ENCODE measurements at regions not wholly inside any gene's neighbourhood (a gene's known extent, or its start where the extent isn't known, plus 50 kb on each side); places are given as distances from the start of the nearest gene placed in this dataset.

DNA sequence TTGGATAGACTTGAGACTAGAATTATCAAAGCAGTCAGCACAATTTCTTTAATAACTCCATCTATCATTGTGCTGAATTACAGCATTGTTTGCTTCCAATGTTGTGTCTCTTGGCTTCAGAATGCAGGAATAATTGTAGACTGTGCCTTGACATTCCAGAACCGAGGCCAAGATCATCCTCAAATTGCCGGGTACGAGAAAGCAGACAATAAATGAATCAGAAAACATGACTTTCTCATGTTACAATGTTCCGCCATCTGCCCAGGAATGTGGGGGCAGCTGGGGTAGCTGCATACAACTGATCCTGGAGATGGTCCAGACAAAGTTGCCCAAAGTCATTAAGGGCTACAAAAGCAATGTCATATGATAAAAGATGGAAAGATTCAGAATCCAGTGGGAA is 206.2 kb upstream of the SGCD start:
- ATAC-seq, result peak; percentile 70
- TF ChIP-seq ZC3H10 (CRISPR knock-in tag; IDR thresholded peaks at IDR 0.05), result no peak
- TF ChIP-seq, protein P1, sequence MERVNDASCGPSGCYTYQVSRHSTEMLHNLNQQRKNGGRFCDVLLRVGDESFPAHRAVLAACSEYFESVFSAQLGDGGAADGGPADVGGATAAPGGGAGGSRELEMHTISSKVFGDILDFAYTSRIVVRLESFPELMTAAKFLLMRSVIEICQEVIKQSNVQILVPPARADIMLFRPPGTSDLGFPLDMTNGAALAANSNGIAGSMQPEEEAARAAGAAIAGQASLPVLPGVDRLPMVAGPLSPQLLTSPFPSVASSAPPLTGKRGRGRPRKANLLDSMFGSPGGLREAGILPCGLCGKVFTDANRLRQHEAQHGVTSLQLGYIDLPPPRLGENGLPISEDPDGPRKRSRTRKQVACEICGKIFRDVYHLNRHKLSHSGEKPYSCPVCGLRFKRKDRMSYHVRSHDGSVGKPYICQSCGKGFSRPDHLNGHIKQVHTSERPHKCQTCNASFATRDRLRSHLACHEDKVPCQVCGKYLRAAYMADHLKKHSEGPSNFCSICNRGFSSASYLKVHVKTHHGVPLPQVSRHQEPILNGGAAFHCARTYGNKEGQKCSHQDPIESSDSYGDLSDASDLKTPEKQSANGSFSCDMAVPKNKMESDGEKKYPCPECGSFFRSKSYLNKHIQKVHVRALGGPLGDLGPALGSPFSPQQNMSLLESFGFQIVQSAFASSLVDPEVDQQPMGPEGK (CRISPR knock-in tag; IDR thresholded peaks at IDR 0.05; ENCODE audit: borderline replicate concordance), result 0 out of 2 replicates have a peak, but pooled peaks have one; percentile 25
- no peak for TF ChIP-seq CSRNP3 (CRISPR knock-in tag; IDR thresholded peaks at IDR 0.05)
- TF ChIP-seq ZNF565 (CRISPR knock-in tag; conservative IDR thresholded peaks at IDR 0.05; ENCODE audit: low read depth), result no peak
- peak; percentile 91 for TF ChIP-seq ISL1 (CRISPR knock-in tag; IDR thresholded peaks at IDR 0.05)
- TF ChIP-seq BACH2 (CRISPR knock-in tag; IDR thresholded peaks at IDR 0.05; ENCODE audit: borderline replicate concordance), result no peak
- TF ChIP-seq ZFP3 (CRISPR knock-in tag; IDR thresholded peaks at IDR 0.05), result no peak
- TF ChIP-seq TCF4 (CRISPR knock-in tag; IDR thresholded peaks at IDR 0.05; ENCODE audit: borderline replicate concordance), result no peak
- no peak for TF ChIP-seq CREB5 (CRISPR knock-in tag; IDR thresholded peaks at IDR 0.05; ENCODE audit: low read depth)
- TF ChIP-seq ZFP30 (CRISPR knock-in tag; IDR thresholded peaks at IDR 0.05), result no peak
- TF ChIP-seq TSHZ2 (CRISPR knock-in tag; IDR thresholded peaks at IDR 0.05), result peak; percentile 51; the same call in 1 of the 2 replicates
- no peak for TF ChIP-seq RARB (CRISPR knock-in tag; IDR thresholded peaks at IDR 0.05)
- no peak for TF ChIP-seq PPARA (CRISPR knock-in tag; IDR thresholded peaks at IDR 0.05; ENCODE audit: borderline replicate concordance)

GRCh38 chr5:156121234-156121633 is 205.7 kb upstream of the SGCD start:
- ATAC-seq, result peak; percentile 37
- TF ChIP-seq ZFP3 (CRISPR knock-in tag; IDR thresholded peaks at IDR 0.05) (no peak), TCF4 (CRISPR knock-in tag; IDR thresholded peaks at IDR 0.05; ENCODE audit: borderline replicate concordance) (no peak), ISL1 (CRISPR knock-in tag; IDR thresholded peaks at IDR 0.05) (no peak), ZNF70 (CRISPR knock-in tag; IDR thresholded peaks at IDR 0.05) (no peak), ZC3H10 (CRISPR knock-in tag; IDR thresholded peaks at IDR 0.05) (no peak), CSDC2 (CRISPR knock-in tag; IDR thresholded peaks at IDR 0.05) (no peak), ESRRG (CRISPR knock-in tag; IDR thresholded peaks at IDR 0.05) (no peak)

GRCh38 chr5:156121882-156122281 is 205.1 kb upstream of the SGCD start:
- TF ChIP-seq ZC3H10 (CRISPR knock-in tag; IDR thresholded peaks at IDR 0.05) (no peak), ISL1 (CRISPR knock-in tag; IDR thresholded peaks at IDR 0.05) (peak; percentile 69)
- peak; percentile 18; the same call in 2 of the 3 replicates for ATAC-seq

GRCh38 chr5:156124708-156125107 is 202.3 kb upstream of the SGCD start:
- TF ChIP-seq ZC3H10 (CRISPR knock-in tag; IDR thresholded peaks at IDR 0.05), result no peak
- no peak for TF ChIP-seq TOX (CRISPR knock-in tag; IDR thresholded peaks at IDR 0.05; ENCODE audit: borderline replicate concordance)
- no peak for ATAC-seq

DNA sequence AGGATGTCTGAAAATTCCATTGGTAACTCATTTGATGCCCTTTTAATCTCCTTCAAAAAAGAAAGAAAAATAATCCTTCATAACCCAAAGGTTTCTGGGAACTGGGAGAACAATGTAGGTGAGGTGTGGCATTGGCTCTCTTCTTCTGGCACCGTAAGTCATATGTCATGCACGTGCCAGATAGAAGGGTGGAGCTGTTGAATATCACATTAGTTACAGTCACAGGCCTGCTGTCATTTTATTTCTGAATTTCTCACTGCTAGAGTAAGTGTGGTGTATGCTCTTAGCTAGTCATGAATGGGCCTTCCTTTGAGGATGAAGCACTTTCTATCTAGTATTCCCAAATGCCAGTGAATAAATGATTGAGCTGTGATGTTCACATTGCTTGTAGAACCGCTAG is 201.8 kb upstream of the SGCD start:
- no peak for ATAC-seq
- TF ChIP-seq ZC3H10 (CRISPR knock-in tag; IDR thresholded peaks at IDR 0.05) (no peak), ZNF8 (CRISPR knock-in tag; IDR thresholded peaks at IDR 0.05) (no peak), PPARA (CRISPR knock-in tag; IDR thresholded peaks at IDR 0.05; ENCODE audit: borderline replicate concordance) (no peak), RARB (CRISPR knock-in tag; IDR thresholded peaks at IDR 0.05) (no peak), CREB5 (CRISPR knock-in tag; IDR thresholded peaks at IDR 0.05; ENCODE audit: low read depth) (no peak), ZFP30 (CRISPR knock-in tag; IDR thresholded peaks at IDR 0.05) (no peak), TCF4 (CRISPR knock-in tag; IDR thresholded peaks at IDR 0.05; ENCODE audit: borderline replicate concordance) (no peak), ZFP3 (CRISPR knock-in tag; IDR thresholded peaks at IDR 0.05) (no peak), SNAI2 (CRISPR knock-in tag; IDR thresholded peaks at IDR 0.05) (no peak), ISL1 (CRISPR knock-in tag; IDR thresholded peaks at IDR 0.05) (no peak), OSR1 (CRISPR knock-in tag; IDR thresholded peaks at IDR 0.05) (no peak), ESRRG (CRISPR knock-in tag; IDR thresholded peaks at IDR 0.05) (no peak), TOX (CRISPR knock-in tag; IDR thresholded peaks at IDR 0.05; ENCODE audit: borderline replicate concordance) (no peak), ZNF565 (CRISPR knock-in tag; conservative IDR thresholded peaks at IDR 0.05; ENCODE audit: low read depth) (no peak), CSDC2 (CRISPR knock-in tag; IDR thresholded peaks at IDR 0.05) (no peak), GLIS3 (CRISPR knock-in tag; IDR thresholded peaks at IDR 0.05) (no peak), ZNF70 (CRISPR knock-in tag; IDR thresholded peaks at IDR 0.05) (no peak), ARNTL (CRISPR knock-in tag; IDR thresholded peaks at IDR 0.05; ENCODE audit: borderline replicate concordance, low read depth) (no peak)
- TF ChIP-seq, protein P2, sequence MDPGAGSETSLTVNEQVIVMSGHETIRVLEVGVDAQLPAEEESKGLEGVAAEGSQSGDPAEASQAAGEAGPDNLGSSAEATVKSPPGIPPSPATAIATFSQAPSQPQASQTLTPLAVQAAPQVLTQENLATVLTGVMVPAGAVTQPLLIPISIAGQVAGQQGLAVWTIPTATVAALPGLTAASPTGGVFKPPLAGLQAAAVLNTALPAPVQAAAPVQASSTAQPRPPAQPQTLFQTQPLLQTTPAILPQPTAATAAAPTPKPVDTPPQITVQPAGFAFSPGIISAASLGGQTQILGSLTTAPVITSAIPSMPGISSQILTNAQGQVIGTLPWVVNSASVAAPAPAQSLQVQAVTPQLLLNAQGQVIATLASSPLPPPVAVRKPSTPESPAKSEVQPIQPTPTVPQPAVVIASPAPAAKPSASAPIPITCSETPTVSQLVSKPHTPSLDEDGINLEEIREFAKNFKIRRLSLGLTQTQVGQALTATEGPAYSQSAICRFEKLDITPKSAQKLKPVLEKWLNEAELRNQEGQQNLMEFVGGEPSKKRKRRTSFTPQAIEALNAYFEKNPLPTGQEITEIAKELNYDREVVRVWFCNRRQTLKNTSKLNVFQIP (CRISPR knock-in tag; IDR thresholded peaks at IDR 0.05; ENCODE audit: borderline replicate concordance, low read depth), result no peak

Measured in SK-N-SH treated with all-trans-retinoic acid at 6 μM for 48 hours (cell line).